Liver (tissue), 8 donors: ENCODE measurements at regions not wholly inside any gene's neighbourhood (a gene's known extent, or its start where the extent isn't known, plus 50 kb on each side); places are given as distances from the start of the nearest gene placed in this dataset.

ENCODE experiments used
- DNase-seq: peaks from one replicate; pipeline ENCODE4 v3.0.0-alpha.2; 2017; ENCODE audit warnings: low spot score
- H3K27ac ChIP-seq, 2 donors: one replicate each; pipeline ENCODE4 v1.7.0; 2013; ENCODE audit warnings: inconsistent platforms in 2 of 2, low read length in 2 of 2, control low read depth in 1 of 2, low read depth in 1 of 2, mild to moderate bottlenecking in 1 of 2
- H3K27me3 ChIP-seq, 4 donors: one replicate each; pipeline versions ENCODE4 v1.6.1 to v1.7.0; 2013; ENCODE audit warnings: low read length in 3 of 4, inconsistent platforms in 1 of 4, mild to moderate bottlenecking in 1 of 4, moderate library complexity in 1 of 4; ENCODE audit not compliant: control insufficient read depth in 4 of 4, insufficient read depth in 4 of 4
- H3K36me3 ChIP-seq, 4 donors: one replicate each; pipeline versions ENCODE4 v1.6.1 to v1.7.0; 2013; ENCODE audit warnings: low read length in 3 of 4, mild to moderate bottlenecking in 3 of 4, low read depth in 1 of 4, moderate library complexity in 1 of 4; ENCODE audit not compliant: control insufficient read depth in 4 of 4, insufficient read depth in 3 of 4
- H3K4me1 ChIP-seq, 4 donors: one replicate each; pipeline versions ENCODE4 v1.6.1 to v1.7.0; 2013; ENCODE audit warnings: low read length in 3 of 4, mild to moderate bottlenecking in 3 of 4, moderate library complexity in 1 of 4; ENCODE audit not compliant: control insufficient read depth in 4 of 4, insufficient read depth in 4 of 4
- H3K4me3 ChIP-seq, 3 donors: one replicate each; pipeline versions ENCODE4 v1.6.1 to v1.7.0; 2013; ENCODE audit warnings: low read length in 3 of 3, control low read depth in 1 of 3, low read depth in 1 of 3, mild to moderate bottlenecking in 1 of 3
- H3K9ac ChIP-seq, 2 donors: one replicate each; pipeline ENCODE4 v1.7.0; 2013; ENCODE audit warnings: low read length in 2 of 2, mild to moderate bottlenecking in 2 of 2, moderate library complexity in 2 of 2, control low read depth in 1 of 2, low read depth in 1 of 2
- H3K9me3 ChIP-seq, 4 donors: one replicate each; pipeline versions ENCODE4 v1.6.1 to v1.7.0; 2013; ENCODE audit warnings: low read length in 3 of 4; ENCODE audit not compliant: control insufficient read depth in 4 of 4
- ATF3 ChIP-seq: IDR thresholded peaks from 2 replicates; pipeline ENCODE4 v1.6.1; 2016; ENCODE audit warnings: antibody characterized with exemption
- CTCF ChIP-seq: fragments of 150-350 bp; IDR thresholded peaks from 2 replicates; pipeline ENCODE4 v1.5.1; 2017; ENCODE audit warnings: improper control_type of control experiment, low read depth, low read length; ENCODE audit not compliant: missing input control
- EGR1 ChIP-seq, 2 donors: IDR thresholded peaks; 2 replicates each; pipeline ENCODE4 v1.6.1; 2016 to 2018; ENCODE audit warnings: antibody characterized with exemption in 2 of 2, low read depth in 2 of 2
- FOXA1 ChIP-seq: IDR thresholded peaks from 2 replicates; pipeline ENCODE4 v1.6.1; 2016; ENCODE audit warnings: antibody characterized with exemption
- GABPA ChIP-seq, 2 donors: IDR thresholded peaks in 1 of 2; conservative IDR thresholded peaks in 1 of 2; 2 replicates each; pipeline ENCODE4 v1.6.1; 2016; ENCODE audit warnings: antibody characterized with exemption in 2 of 2, mild to moderate bottlenecking in 1 of 2, moderate library complexity in 1 of 2
- HNF4A ChIP-seq, 2 donors: conservative IDR thresholded peaks; 2 replicates each; pipeline ENCODE4 v1.6.1; 2016; ENCODE audit warnings: antibody characterized with exemption in 2 of 2, mild to moderate bottlenecking in 2 of 2
- JUND ChIP-seq, 2 donors: IDR thresholded peaks; 2 replicates each; pipeline ENCODE4 v1.6.1; 2016; ENCODE audit warnings: antibody characterized with exemption in 2 of 2
- MAX ChIP-seq: IDR thresholded peaks from 2 replicates; pipeline ENCODE4 v1.6.1; 2016; ENCODE audit warnings: antibody characterized with exemption
- NR2F2 ChIP-seq: IDR thresholded peaks from 2 replicates; pipeline ENCODE4 v1.6.1; 2016; ENCODE audit warnings: antibody characterized with exemption
- RAD21 ChIP-seq, 2 donors: IDR thresholded peaks; 2 replicates each; pipeline ENCODE4 v1.6.1; 2016; ENCODE audit warnings: antibody characterized with exemption in 2 of 2, mild to moderate bottlenecking in 2 of 2
- REST ChIP-seq: IDR thresholded peaks from 2 replicates; pipeline ENCODE4 v1.6.1; 2016; ENCODE audit warnings: antibody characterized with exemption, mild to moderate bottlenecking
- SP1 ChIP-seq: IDR thresholded peaks from 2 replicates; pipeline ENCODE4 v1.6.1; 2018; ENCODE audit warnings: antibody characterized with exemption, mild to moderate bottlenecking
- YY1 ChIP-seq: IDR thresholded peaks from 2 replicates; pipeline ENCODE4 v1.6.1; 2016; ENCODE audit warnings: antibody characterized with exemption, mild to moderate bottlenecking
- ZBTB33 ChIP-seq: IDR thresholded peaks from 2 replicates; pipeline ENCODE4 v1.6.1; 2016; ENCODE audit warnings: antibody characterized with exemption
- WGBS: extraction: QIAGEN DNeasy Blood & Tissue Kit; methylation state at CpG from one replicate; pipeline ENCODE4 v1.1.7; 2013; 5-methylcytosine and 5-hydroxymethylcytosine counted together
- donor health status: healthy.
- donor health status: healthy.
- donor health status: healthy.
- donor health status: healthy.
- donor health status: healthy.

- 52% methylated on average over 2 of the region's 2 CpGs for WGBS
- Histone ChIP-seq H3K27me3 (no peaks in the 10 kb centered on the region), H3K27ac (no peak overlapping the region), H3K9me3 (peaks cover 0 to 2% (median 0%) of the 10 kb centered on the region in 4 donors), H3K4me3 (no peak overlapping the region), H3K36me3 (no peaks in the 10 kb centered on the region), H3K9ac (no peak overlapping the region), H3K4me1 (no peaks in the 10 kb centered on the region)
- TF ChIP-seq REST (no peak), RAD21 (IDR thresholded peaks at IDR 0.05) (no peak), EGR1 (IDR thresholded peaks at IDR 0.05; ENCODE audit: low read depth in 2 of 2) (no peak), GABPA (IDR thresholded peaks at IDR 0.05 in 1 of 2, conservative IDR thresholded peaks at IDR 0.05 in 1 of 2) (no peak), SP1 (no peak), MAX (no peak), CTCF (no peak), ZBTB33 (no peak), YY1 (no peak), FOXA1 (no peak), HNF4A (conservative IDR thresholded peaks at IDR 0.05) (no peak), JUND (IDR thresholded peaks at IDR 0.05) (no peak), NR2F2 (no peak), ATF3 (no peak)
- DNase-seq, result no peak
Measured at GRCh38 chrX:112521676-112522075, 158.1 kb downstream of the LHFPL1 start.

GRCh38 chrX:112520124-112520523 lies 159.6 kb downstream of the LHFPL1 start:
- H3K4me3 ChIP-seq, result no peak overlapping the region
- TF ChIP-seq EGR1 (IDR thresholded peaks at IDR 0.05; ENCODE audit: low read depth in 2 of 2), result no peak
- no peak overlapping the region for H3K27ac ChIP-seq
- no peaks in the 10 kb centered on the region for H3K27me3 ChIP-seq
- no peak overlapping the region for H3K9ac ChIP-seq
- no peaks in the 10 kb centered on the region for H3K36me3 ChIP-seq
- DNase-seq, result no peak
- H3K4me1 ChIP-seq, result no peaks in the 10 kb centered on the region
- H3K9me3 ChIP-seq, result peaks cover 0 to 5% (median 1%) of the 10 kb centered on the region in 4 donors
- 77% methylated on average over 1 of the region's 1 CpG for WGBS
